ENCODE measurements at regions not wholly inside any gene's neighbourhood (a gene's known extent, or its start where the extent isn't known, plus 50 kb on each side); places are given as distances from the start of the nearest gene placed in this dataset.

DNA sequence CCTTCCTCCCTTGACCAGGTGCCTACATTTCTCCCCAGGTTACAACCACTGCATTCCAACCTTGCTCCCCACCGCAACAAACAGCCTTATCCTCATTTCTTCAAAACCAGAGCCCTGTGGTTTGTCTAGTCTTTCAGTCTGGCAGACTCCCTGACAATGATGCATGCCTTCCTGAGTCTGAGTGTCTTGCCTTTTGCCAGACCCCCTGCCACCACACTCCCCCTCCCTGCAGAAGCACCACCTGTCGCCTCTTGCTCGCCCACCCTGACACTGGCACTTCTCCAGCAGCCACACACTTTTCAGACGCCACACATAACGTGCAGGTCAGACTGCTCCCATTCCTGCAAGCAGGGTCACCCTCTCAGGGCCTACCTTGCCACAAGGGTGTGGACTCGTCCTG is 349.2 kb upstream of the NOCT start:
- TF ChIP-seq, protein P1, sequence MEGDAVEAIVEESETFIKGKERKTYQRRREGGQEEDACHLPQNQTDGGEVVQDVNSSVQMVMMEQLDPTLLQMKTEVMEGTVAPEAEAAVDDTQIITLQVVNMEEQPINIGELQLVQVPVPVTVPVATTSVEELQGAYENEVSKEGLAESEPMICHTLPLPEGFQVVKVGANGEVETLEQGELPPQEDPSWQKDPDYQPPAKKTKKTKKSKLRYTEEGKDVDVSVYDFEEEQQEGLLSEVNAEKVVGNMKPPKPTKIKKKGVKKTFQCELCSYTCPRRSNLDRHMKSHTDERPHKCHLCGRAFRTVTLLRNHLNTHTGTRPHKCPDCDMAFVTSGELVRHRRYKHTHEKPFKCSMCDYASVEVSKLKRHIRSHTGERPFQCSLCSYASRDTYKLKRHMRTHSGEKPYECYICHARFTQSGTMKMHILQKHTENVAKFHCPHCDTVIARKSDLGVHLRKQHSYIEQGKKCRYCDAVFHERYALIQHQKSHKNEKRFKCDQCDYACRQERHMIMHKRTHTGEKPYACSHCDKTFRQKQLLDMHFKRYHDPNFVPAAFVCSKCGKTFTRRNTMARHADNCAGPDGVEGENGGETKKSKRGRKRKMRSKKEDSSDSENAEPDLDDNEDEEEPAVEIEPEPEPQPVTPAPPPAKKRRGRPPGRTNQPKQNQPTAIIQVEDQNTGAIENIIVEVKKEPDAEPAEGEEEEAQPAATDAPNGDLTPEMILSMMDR (conservative IDR thresholded peaks at IDR 0.05) = no peak
- H3K27ac ChIP-seq = no peak overlapping the region

DNA sequence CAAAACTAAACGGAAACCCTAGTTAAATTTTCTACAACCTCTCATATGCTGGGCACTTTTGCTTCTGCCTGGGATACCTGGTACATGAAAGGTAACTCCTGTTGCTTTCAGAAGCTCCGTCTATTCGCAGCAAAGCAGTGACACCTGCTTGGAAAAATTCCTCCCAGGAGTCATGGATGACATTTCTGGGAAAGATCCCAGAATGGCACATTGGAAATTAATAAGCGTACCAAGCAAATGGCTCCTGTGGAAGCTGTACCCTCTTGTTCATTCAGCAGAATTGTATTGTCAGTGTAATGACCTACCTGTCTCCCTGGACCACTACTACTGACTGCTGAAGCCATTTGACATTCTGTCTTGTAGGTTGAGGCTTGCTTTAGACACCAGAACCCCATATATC is 349.7 kb upstream of the NOCT start:
- TF ChIP-seq, protein P1 (conservative IDR thresholded peaks at IDR 0.05) = no peak

DNA sequence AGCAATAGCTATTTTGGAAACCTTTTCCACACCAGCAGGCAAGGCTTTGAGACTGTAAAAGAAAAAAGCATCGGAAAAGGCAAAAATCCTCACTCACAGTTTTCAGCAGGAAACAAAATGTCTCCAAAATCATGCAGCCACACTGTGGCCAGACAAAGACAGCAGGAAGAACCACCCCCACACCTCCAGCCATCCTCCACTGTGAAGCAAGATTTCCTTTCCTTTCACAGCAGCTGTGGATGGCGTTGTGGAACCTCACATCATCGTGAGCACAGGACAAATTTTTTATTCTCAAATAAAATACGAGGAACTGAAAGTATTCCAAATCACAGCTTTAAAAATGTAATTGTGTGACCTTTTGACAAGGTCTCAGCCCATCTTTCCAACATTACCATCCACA is 351.7 kb upstream of the NOCT start:
- no peak overlapping the region for H3K27ac ChIP-seq
- TF ChIP-seq, protein P1 (conservative IDR thresholded peaks at IDR 0.05) = no peak

More for the DNA sequence above, 349.7 kb upstream of the NOCT start:
- no peak overlapping the region for H3K27ac ChIP-seq

DNA sequence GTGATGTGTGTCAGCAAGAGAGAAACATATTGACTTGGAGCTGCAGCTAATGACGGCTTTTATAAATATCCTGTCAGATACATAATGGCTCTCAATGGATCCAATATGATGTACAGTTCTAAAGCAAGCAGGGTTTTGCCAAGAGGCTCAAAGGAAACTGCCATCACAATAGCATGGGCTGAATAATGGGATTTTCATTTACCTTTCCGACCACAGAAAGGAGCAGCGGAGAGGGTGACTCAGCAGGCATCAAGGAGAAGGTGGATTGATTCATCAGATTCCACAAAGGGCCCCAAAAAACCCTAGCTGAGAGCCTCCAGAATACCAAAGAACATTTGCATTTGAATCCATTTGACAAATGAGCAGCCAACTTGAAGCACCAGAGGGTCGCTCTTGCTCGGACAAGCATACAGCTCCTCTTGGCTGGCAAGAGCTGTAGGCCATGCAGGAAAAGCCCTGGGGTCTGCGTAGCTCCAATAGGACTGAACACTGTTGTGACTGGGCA is 355.7 kb upstream of the NOCT start:
- TF ChIP-seq, protein P1 (conservative IDR thresholded peaks at IDR 0.05) = no peak
- no peak overlapping the region for H3K27ac ChIP-seq

DNA sequence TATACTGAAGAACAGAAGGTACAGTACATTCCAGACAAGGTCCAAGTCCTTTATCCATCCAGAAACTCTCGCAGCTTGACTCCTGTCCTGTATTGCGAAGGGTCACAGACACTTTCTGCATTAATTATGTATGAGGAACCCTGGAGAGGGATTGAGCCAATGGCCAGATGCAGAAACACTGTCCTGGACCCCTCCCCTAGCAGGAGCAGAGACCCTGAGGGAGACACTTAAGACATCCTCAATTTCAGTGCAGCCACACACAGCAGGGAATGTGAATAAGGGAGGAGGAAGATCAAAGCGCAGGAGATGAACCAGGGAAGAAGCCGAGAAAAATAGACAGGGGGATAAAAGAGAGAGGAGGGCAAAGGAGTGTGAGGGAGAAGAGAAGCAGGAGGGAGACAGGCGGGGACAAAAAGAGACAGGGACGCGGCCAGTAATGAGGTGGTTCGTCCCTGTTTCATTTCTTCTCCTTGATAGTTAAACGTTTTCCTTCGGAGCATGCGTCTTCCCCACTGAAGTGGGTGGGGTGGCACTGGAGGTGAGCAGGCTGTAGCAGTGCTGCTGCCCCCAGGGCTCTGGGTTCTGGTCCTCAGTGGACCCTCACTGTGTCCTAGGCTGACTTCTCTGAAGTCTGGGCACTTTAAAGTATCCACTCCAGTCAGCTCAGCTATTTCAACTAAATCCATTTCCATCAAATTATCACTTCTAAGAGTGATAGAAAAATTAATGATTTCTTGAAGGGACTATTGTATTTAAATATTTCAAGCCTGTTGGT is 356.4 kb upstream of the NOCT start:
- no peak overlapping the region for H3K27ac ChIP-seq
- TF ChIP-seq, protein P1 (conservative IDR thresholded peaks at IDR 0.05) = no peak

DNA sequence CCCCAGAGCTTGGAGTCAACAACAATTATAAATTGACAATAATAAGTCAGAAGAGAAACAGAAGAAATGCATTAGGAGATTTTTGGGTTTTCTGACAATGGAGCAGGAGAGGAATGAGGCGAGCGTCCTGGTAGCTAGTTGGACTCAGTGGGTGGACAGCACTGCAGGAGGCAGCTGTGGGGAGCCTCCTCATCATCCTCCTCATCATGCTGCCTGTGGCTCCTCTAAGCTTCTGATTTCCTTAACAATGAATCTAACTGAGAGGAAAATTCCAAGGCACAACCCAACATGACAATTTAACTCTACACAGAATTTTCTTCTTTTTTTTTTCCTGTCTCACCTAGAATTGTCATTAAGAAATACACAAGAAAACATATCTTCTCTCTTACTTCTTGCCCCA is 357.1 kb upstream of the NOCT start:
- H3K27ac ChIP-seq = no peak overlapping the region
- TF ChIP-seq, protein P1 (conservative IDR thresholded peaks at IDR 0.05) = no peak

DNA sequence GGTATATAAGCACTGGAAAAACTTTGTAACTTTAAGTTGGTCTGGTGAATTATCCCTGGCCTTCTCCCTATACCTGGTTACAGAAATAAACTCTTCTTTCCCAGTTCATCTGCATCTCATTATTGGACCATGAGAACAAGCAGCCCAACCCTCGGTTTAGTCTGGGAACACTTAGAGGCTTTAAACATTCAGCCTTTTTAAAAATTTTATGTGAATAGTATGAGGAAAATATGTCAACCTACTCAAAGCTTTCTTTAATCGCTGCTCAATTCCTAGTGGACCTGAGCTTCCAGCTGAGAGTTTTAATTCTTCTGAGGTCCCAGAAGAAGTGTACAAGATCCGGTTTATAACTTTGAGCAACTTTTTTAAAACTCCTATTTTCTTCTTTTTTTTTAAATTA is 358.6 kb upstream of the NOCT start:
- TF ChIP-seq, protein P1 (conservative IDR thresholded peaks at IDR 0.05) = no peak
- H3K27ac ChIP-seq = no peak overlapping the region

Data from VCaP (cell line).